PC-3 (cell line): ENCODE measurements at regions not wholly inside any gene's neighbourhood (a gene's known extent, or its start where the extent isn't known, plus 50 kb on each side); places are given as distances from the start of the nearest gene placed in this dataset.
"Not testable (repeated sequence)": the region's sequence is repeated elsewhere in the genome, so short reads cannot be mapped to it uniquely, and the experiment has no call there.

ENCODE experiments used
- EZH2 ChIP-seq: fragments of 300-600 bp; sonication (generic); IDR thresholded peaks from one replicate; pipeline ENCODE4 v1.6.1; 2017; ENCODE audit warnings: antibody characterized with exemption, mild to moderate bottlenecking, low read length; ENCODE audit not compliant: unreplicated experiment
- EZH2phosphoT487 ChIP-seq: fragments of 300-600 bp; sonication (generic); IDR thresholded peaks from 2 replicates; pipeline ENCODE4 v1.6.1; 2018; ENCODE audit warnings: mild to moderate bottlenecking, antibody characterized with exemption, low read length, borderline replicate concordance
- TF ChIP-seq, protein P1 (sequence below): fragments of 300-600 bp; sonication (generic); conservative IDR thresholded peaks from 2 replicates; pipeline ENCODE4 v1.5.1; 2017; ENCODE audit warnings: antibody characterized with exemption, low read depth, mild to moderate bottlenecking, low read length

DNA sequence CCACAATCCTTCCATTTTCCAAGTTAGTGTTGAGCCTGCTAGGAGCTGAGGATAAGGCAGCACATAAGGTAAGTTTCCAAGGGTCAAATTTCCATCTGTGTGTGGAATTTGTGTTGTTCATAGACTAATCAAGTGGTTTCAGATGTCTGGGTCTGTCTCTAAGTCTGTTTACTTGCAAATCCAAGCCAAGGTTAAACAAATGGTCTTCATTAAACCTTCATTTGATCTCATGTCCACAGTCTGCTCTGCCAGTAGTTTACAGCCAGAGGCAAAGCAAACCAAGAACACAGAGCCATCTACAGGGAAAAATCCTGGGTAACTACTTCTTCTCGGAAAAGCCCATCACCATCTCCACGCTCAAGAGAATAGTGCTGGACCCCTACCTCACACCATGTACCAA lies 5450.2 kb upstream of the TPTE start:
- TF ChIP-seq, protein P1, sequence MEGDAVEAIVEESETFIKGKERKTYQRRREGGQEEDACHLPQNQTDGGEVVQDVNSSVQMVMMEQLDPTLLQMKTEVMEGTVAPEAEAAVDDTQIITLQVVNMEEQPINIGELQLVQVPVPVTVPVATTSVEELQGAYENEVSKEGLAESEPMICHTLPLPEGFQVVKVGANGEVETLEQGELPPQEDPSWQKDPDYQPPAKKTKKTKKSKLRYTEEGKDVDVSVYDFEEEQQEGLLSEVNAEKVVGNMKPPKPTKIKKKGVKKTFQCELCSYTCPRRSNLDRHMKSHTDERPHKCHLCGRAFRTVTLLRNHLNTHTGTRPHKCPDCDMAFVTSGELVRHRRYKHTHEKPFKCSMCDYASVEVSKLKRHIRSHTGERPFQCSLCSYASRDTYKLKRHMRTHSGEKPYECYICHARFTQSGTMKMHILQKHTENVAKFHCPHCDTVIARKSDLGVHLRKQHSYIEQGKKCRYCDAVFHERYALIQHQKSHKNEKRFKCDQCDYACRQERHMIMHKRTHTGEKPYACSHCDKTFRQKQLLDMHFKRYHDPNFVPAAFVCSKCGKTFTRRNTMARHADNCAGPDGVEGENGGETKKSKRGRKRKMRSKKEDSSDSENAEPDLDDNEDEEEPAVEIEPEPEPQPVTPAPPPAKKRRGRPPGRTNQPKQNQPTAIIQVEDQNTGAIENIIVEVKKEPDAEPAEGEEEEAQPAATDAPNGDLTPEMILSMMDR: not testable (repeated sequence)
- TF ChIP-seq EZH2, EZH2phosphoT487: not testable (repeated sequence)
